Suprapubic skin (tissue), 4 donors: ENCODE measurements at regions not wholly inside any gene's neighbourhood (a gene's known extent, or its start where the extent isn't known, plus 50 kb on each side); places are given as distances from the start of the nearest gene placed in this dataset.

Source experiments
- POLR2A ChIP-seq, 2 donors: fragments of 450-650 bp; IDR thresholded peaks; one replicate each; pipeline ENCODE4 v1.6.1; 2017; ENCODE audit warnings: antibody characterized with exemption in 2 of 2, mild to moderate bottlenecking in 2 of 2, moderate library complexity in 2 of 2
- POLR2AphosphoS5 ChIP-seq, 3 donors: sonication (generic); formaldehyde crosslinking; IDR thresholded peaks; one replicate each; pipeline ENCODE4 v1.6.1; 2017; ENCODE audit warnings: antibody characterized with exemption in 3 of 3
- TF ChIP-seq, protein P1 (sequence below), 2 donors: fragments of 200-600 bp in 1 of 2; fragments of 450-650 bp in 1 of 2; sonication (generic) in 1 of 2; IDR thresholded peaks; one replicate each; pipeline ENCODE4 v1.5.1; 2016 to 2019; ENCODE audit warnings: antibody characterized with exemption in 2 of 2, mild to moderate bottlenecking in 1 of 2, moderate library complexity in 1 of 2

DNA sequence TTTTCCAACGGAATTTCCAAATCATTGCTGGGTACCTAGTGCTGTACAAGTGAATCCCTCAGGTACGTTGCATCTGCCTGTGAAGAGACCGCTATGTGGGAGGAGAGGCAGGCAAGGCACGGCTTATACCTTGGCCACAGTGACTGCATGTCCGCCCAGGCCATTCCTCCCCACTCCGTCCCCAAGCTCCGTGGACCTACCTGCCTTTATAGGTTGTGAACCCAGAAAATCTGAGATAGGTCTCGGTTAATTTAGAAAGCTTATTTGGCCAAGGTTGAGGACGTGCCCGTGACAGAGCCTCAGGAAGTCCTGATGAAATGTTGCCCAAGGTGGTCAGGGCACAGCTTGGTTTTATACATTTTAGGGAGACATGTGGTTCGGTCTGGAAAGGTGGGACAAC is 218.5 kb upstream of the TSHZ3 start:
- TF ChIP-seq, protein P1, sequence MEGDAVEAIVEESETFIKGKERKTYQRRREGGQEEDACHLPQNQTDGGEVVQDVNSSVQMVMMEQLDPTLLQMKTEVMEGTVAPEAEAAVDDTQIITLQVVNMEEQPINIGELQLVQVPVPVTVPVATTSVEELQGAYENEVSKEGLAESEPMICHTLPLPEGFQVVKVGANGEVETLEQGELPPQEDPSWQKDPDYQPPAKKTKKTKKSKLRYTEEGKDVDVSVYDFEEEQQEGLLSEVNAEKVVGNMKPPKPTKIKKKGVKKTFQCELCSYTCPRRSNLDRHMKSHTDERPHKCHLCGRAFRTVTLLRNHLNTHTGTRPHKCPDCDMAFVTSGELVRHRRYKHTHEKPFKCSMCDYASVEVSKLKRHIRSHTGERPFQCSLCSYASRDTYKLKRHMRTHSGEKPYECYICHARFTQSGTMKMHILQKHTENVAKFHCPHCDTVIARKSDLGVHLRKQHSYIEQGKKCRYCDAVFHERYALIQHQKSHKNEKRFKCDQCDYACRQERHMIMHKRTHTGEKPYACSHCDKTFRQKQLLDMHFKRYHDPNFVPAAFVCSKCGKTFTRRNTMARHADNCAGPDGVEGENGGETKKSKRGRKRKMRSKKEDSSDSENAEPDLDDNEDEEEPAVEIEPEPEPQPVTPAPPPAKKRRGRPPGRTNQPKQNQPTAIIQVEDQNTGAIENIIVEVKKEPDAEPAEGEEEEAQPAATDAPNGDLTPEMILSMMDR (IDR thresholded peaks at IDR 0.05) = no peak
- TF ChIP-seq POLR2AphosphoS5 (IDR thresholded peaks at IDR 0.05) (no peak), POLR2A (IDR thresholded peaks at IDR 0.05) (no peak)
